Aorta (tissue), 5 donors: ENCODE measurements at regions not wholly inside any gene's neighbourhood (a gene's known extent, or its start where the extent isn't known, plus 50 kb on each side); places are given as distances from the start of the nearest gene placed in this dataset.

Source experiments
- ATAC-seq: fragments of 200-7000 bp; cut with Tn5 transposase; one replicate; pipeline ENCODE4 v1.9.1; 2022; ENCODE audit warnings: moderate library complexity; ENCODE audit not compliant: low FRiP score
- DNase-seq, 2 donors: peaks; one replicate each; pipeline ENCODE4 v3.0.0-alpha.2; 2020
- H3K27ac ChIP-seq, 2 donors: one replicate each; pipeline ENCODE4 v1.5.1; 2013; ENCODE audit warnings: low read length in 2 of 2, mild to moderate bottlenecking in 2 of 2, moderate library complexity in 2 of 2, control low read depth in 1 of 2, inconsistent platforms in 1 of 2, low read depth in 1 of 2
- H3K27me3 ChIP-seq, 2 donors: one replicate each; pipeline ENCODE4 v1.6.1; 2013; ENCODE audit warnings: control low read depth in 1 of 2, low read length in 1 of 2, mild to moderate bottlenecking in 1 of 2, moderate library complexity in 1 of 2; ENCODE audit not compliant: insufficient read depth in 2 of 2, control insufficient read depth in 1 of 2
- H3K36me3 ChIP-seq, 2 donors: one replicate each; pipeline ENCODE4 v1.6.1; 2013; ENCODE audit warnings: control low read depth in 1 of 2, low read length in 1 of 2, mild to moderate bottlenecking in 1 of 2; ENCODE audit not compliant: insufficient read depth in 2 of 2, control insufficient read depth in 1 of 2
- H3K4me1 ChIP-seq, 2 donors: one replicate each; pipeline ENCODE4 v1.6.1; 2013; ENCODE audit warnings: low read length in 2 of 2, control low read depth in 1 of 2, mild to moderate bottlenecking in 1 of 2, moderate library complexity in 1 of 2; ENCODE audit not compliant: insufficient read depth in 2 of 2, control insufficient read depth in 1 of 2
- H3K4me3 ChIP-seq, 2 donors: one replicate each; pipeline ENCODE4 v1.5.1; 2013; ENCODE audit warnings: low read length in 2 of 2, control low read depth in 1 of 2, mild to moderate bottlenecking in 1 of 2
- H3K9me3 ChIP-seq: one replicate; pipeline ENCODE4 v1.6.1; 2013; ENCODE audit warnings: mild to moderate bottlenecking, low read length; ENCODE audit not compliant: control insufficient read depth
- WGBS, 2 donors: extraction: QIAGEN DNeasy Blood & Tissue Kit; methylation state at CpG; one replicate each; pipeline ENCODE4 v1.1.7; 2013; 5-methylcytosine and 5-hydroxymethylcytosine counted together
- intact Hi-C, 2 donors: fragments of 100-400 bp; cut with DNase I; formaldehyde crosslinking; loops; one replicate each; pipeline versions ENCODE4 v1.14.2 to v1.15.0; 2022
- donor health status: healthy with polysubstance abuse.
- donor health status: Bipolar disorder and iron deficiency.
- donor health status: DM: no; HTN: no; CAD: no.
- donor health status: DM: no; HTN: no; CAD: no.
- donor health status: DM: yes; HTN: yes; CAD: no.

GRCh38 chr18:50468807-50469206 lies 91.1 kb upstream of the MAPK4 start:
- intact Hi-C loops = no loop called here

GRCh38 chr18:50469380-50469781 lies 90.5 kb upstream of the MAPK4 start:
- no peaks in the 10 kb centered on the region for H3K27me3 ChIP-seq
- 37 to 40% methylated on average over 6 of the region's 6 CpGs for WGBS, 2 donors
- H3K4me1 ChIP-seq = peaks cover 0 to 4% of the 10 kb centered on the region in 2 donors
- no peaks in the 10 kb centered on the region for H3K9me3 ChIP-seq
- ATAC-seq (no peak), DNase-seq (peak; percentile 50 to 78)
- H3K27ac ChIP-seq = no peak overlapping the region
- no peak overlapping the region for H3K4me3 ChIP-seq
- intact Hi-C loops = no loop called here
- no peaks in the 10 kb centered on the region for H3K36me3 ChIP-seq

More at GRCh38 chr18:50468807-50469206, 91.1 kb upstream of the MAPK4 start:
- no peak for ATAC-seq
- Histone ChIP-seq H3K27me3 (no peaks in the 10 kb centered on the region), H3K9me3 (no peaks in the 10 kb centered on the region), H3K4me1 (peaks cover 0 to 4% of the 10 kb centered on the region in 2 donors), H3K4me3 (no peak overlapping the region), H3K36me3 (no peaks in the 10 kb centered on the region), H3K27ac (no peak overlapping the region)
- DNase-seq = no peak
- 52 to 58% methylated on average over 2 of the region's 2 CpGs for WGBS, 2 donors

- Histone ChIP-seq H3K36me3 (no peaks in the 10 kb centered on the region), H3K27ac (no peak overlapping the region), H3K27me3 (no peaks in the 10 kb centered on the region), H3K9me3 (peaks cover 2% of the 10 kb centered on the region), H3K4me3 (no peak overlapping the region), H3K4me1 (peaks cover 0 to 4% of the 10 kb centered on the region in 2 donors)
- 59% methylated on average over 1 of the region's 1 CpG for WGBS, 2 donors
- no peak for DNase-seq
- intact Hi-C loops = no loop called here
- no peak for ATAC-seq
Observed at GRCh38 chr18:50472941-50473340, 86.9 kb upstream of the MAPK4 start.

- intact Hi-C loops = no loop called here
- peaks cover 2% of the 10 kb centered on the region for H3K9me3 ChIP-seq
- WGBS, 2 donors = 70 to 82% methylated on average over 5 of the region's 5 CpGs
- no peak overlapping the region for H3K4me3 ChIP-seq
- no peak for ATAC-seq
- H3K27ac ChIP-seq = no peak overlapping the region
- no peaks in the 10 kb centered on the region for H3K36me3 ChIP-seq
- H3K27me3 ChIP-seq = no peaks in the 10 kb centered on the region
- H3K4me1 ChIP-seq = no peaks in the 10 kb centered on the region
- no peak for DNase-seq
Observed at GRCh38 chr18:50473881-50474280, 86.0 kb upstream of the MAPK4 start.

GRCh38 chr18:50475538-50476193 lies 84.2 kb upstream of the MAPK4 start:
- Histone ChIP-seq H3K4me1 (no peaks in the 10 kb centered on the region), H3K27ac (no peak overlapping the region), H3K9me3 (peaks cover 2% of the 10 kb centered on the region), H3K27me3 (no peaks in the 10 kb centered on the region), H3K36me3 (no peaks in the 10 kb centered on the region), H3K4me3 (no peak overlapping the region)
- no peak for ATAC-seq
- no peak for DNase-seq
- WGBS, 2 donors = 48 to 54% methylated on average over 4 of the region's 4 CpGs
- intact Hi-C loops = no loop called here

GRCh38 chr18:50492097-50492496 lies 67.8 kb upstream of the MAPK4 start:
- DNase-seq = no peak
- peaks cover 2% of the 10 kb centered on the region for H3K9me3 ChIP-seq
- no peak overlapping the region for H3K27ac ChIP-seq
- H3K4me3 ChIP-seq = no peak overlapping the region
- H3K4me1 ChIP-seq = no peaks in the 10 kb centered on the region
- ATAC-seq = no peak
- H3K36me3 ChIP-seq = no peaks in the 10 kb centered on the region
- 9 to 13% methylated on average over 2 of the region's 2 CpGs for WGBS, 2 donors
- H3K27me3 ChIP-seq = no peaks in the 10 kb centered on the region
- intact Hi-C loops = no loop called here

- intact Hi-C loops = no loop called here
- Histone ChIP-seq H3K9me3 (peaks cover 2% of the 10 kb centered on the region), H3K27ac (no peak overlapping the region), H3K27me3 (no peaks in the 10 kb centered on the region), H3K36me3 (no peaks in the 10 kb centered on the region), H3K4me1 (no peaks in the 10 kb centered on the region), H3K4me3 (no peak overlapping the region)
- DNase-seq (no peak), ATAC-seq (no peak)
- WGBS, 2 donors = 83 to 87% methylated on average over 3 of the region's 3 CpGs
Observed at GRCh38 chr18:50494569-50494968, 65.3 kb upstream of the MAPK4 start.

- H3K4me1 ChIP-seq = no peaks in the 10 kb centered on the region
- H3K9me3 ChIP-seq = peaks cover 2% of the 10 kb centered on the region
- H3K27ac ChIP-seq = no peak overlapping the region
- no peaks in the 10 kb centered on the region for H3K27me3 ChIP-seq
- no peak for ATAC-seq
- DNase-seq = no peak
- no peak overlapping the region for H3K4me3 ChIP-seq
- no peaks in the 10 kb centered on the region for H3K36me3 ChIP-seq
- intact Hi-C loops = loop anchor here (2.0 to 10.0 kb wide), 2 partner anchors 208 to 278 kb away; no protein-coding TSS in a partner anchor
- WGBS, 2 donors = 70 to 75% methylated on average over 2 of the region's 2 CpGs
Observed at GRCh38 chr18:50506362-50506761, 53.5 kb upstream of the MAPK4 start.

GRCh38 chr18:50507120-50507590 lies 52.7 kb upstream of the MAPK4 start:
- intact Hi-C loops = loop anchor here (2.0 to 10.0 kb wide), 2 partner anchors 208 to 278 kb away; no protein-coding TSS in a partner anchor

More at GRCh38 chr18:50507120-50507590, 52.7 kb upstream of the MAPK4 start:
- H3K27me3 ChIP-seq = no peaks in the 10 kb centered on the region
- no peak overlapping the region for H3K27ac ChIP-seq
- peaks cover 2% of the 10 kb centered on the region for H3K9me3 ChIP-seq
- peak; percentile 46 to 75 for DNase-seq
- 45 to 48% methylated on average over 4 of the region's 4 CpGs for WGBS, 2 donors
- H3K4me3 ChIP-seq = no peak overlapping the region
- no peaks in the 10 kb centered on the region for H3K4me1 ChIP-seq
- ATAC-seq = peak; percentile 66
- no peaks in the 10 kb centered on the region for H3K36me3 ChIP-seq
